ENCODE measurements at regions not wholly inside any gene's neighbourhood (a gene's known extent, or its start where the extent isn't known, plus 50 kb on each side); places are given as distances from the start of the nearest gene placed in this dataset.
"Not testable (repeated sequence)": the region's sequence is repeated elsewhere in the genome, so short reads cannot be mapped to it uniquely, and the experiment has no call there.

GRCh38 chr10:25105743-25106260, 69.0 kb upstream of the GPR158 start:
- DNase-seq: no peak
- H3K36me3 ChIP-seq: no peaks in the 10 kb centered on the region

GRCh38 chr10:25107756-25108155, 67.0 kb upstream of the GPR158 start:
- no peak for ATAC-seq
- intact Hi-C loops (cut with DNase I): no loop called here
- no peaks in the 10 kb centered on the region for H3K27me3 ChIP-seq

More at GRCh38 chr10:25105743-25106260, 69.0 kb upstream of the GPR158 start:
- Histone ChIP-seq H3K9me3 (no peaks in the 10 kb centered on the region), H3K4me1 (no peaks in the 10 kb centered on the region), H3K27me3 (no peaks in the 10 kb centered on the region), H3K27ac (no peak overlapping the region), H3K4me3 (no peak overlapping the region)
- intact Hi-C loops (cut with DNase I): no loop called here
- ATAC-seq: no peak
- TF ChIP-seq CTCF (IDR thresholded peaks at IDR 0.05): no peak

GRCh38 chr10:25109896-25110295, 64.9 kb upstream of the GPR158 start:
- not testable (repeated sequence) for H3K4me3 ChIP-seq, H3K27ac ChIP-seq, DNase-seq, H3K36me3 ChIP-seq, H3K27me3 ChIP-seq, H3K4me1 ChIP-seq, ATAC-seq, H3K9me3 ChIP-seq
- intact Hi-C loops (cut with DNase I): loop anchor here in 1 of 2 donors (10.0 kb wide), 1 partner anchor 115 kb away; no protein-coding TSS in a partner anchor

More at GRCh38 chr10:25107756-25108155, 67.0 kb upstream of the GPR158 start:
- Histone ChIP-seq H3K9me3 (no peaks in the 10 kb centered on the region), H3K4me3 (no peak overlapping the region), H3K27ac (no peak overlapping the region), H3K36me3 (no peaks in the 10 kb centered on the region), H3K4me1 (no peaks in the 10 kb centered on the region)
- no peak for DNase-seq
- TF ChIP-seq CTCF (IDR thresholded peaks at IDR 0.05): no peak

- no peaks in the 10 kb centered on the region for H3K9me3 ChIP-seq
- intact Hi-C loops (cut with DNase I): loop anchor here in 1 of 2 donors (10.0 kb wide), 1 partner anchor 113 kb away; no protein-coding TSS in a partner anchor
Observed at GRCh38 chr10:25112016-25112415, 62.8 kb upstream of the GPR158 start.

GRCh38 chr10:25113191-25114035, 61.4 kb upstream of the GPR158 start:
- DNase-seq (peak; percentile 46 to 75 (median 67)), ATAC-seq (peak; percentile 97)
- TF ChIP-seq CTCF (IDR thresholded peaks at IDR 0.05): peak; percentile 65 to 71
- H3K27me3 ChIP-seq: peaks cover 0 to 11% of the 10 kb centered on the region in 2 donors
- intact Hi-C loops (cut with DNase I): loop anchor here in 1 of 2 donors (10.0 kb wide), 1 partner anchor 111 kb away; no protein-coding TSS in a partner anchor
- H3K4me3 ChIP-seq: no peak overlapping the region
- H3K9me3 ChIP-seq: no peaks in the 10 kb centered on the region
- H3K36me3 ChIP-seq: no peaks in the 10 kb centered on the region
- H3K4me1 ChIP-seq: no peaks in the 10 kb centered on the region
- no peak overlapping the region for H3K27ac ChIP-seq

More at GRCh38 chr10:25112016-25112415, 62.8 kb upstream of the GPR158 start:
- Histone ChIP-seq H3K4me1 (no peaks in the 10 kb centered on the region), H3K27me3 (peaks cover 0 to 5% of the 10 kb centered on the region in 2 donors), H3K36me3 (no peaks in the 10 kb centered on the region), H3K27ac (no peak overlapping the region), H3K4me3 (no peak overlapping the region)
- no peak for TF ChIP-seq CTCF (IDR thresholded peaks at IDR 0.05)
- no peak for ATAC-seq
- DNase-seq: no peak
